Effector memory CD8-positive, alpha-beta T cell (primary cell): ENCODE measurements at regions not wholly inside any gene's neighbourhood (a gene's known extent, or its start where the extent isn't known, plus 50 kb on each side); places are given as distances from the start of the nearest gene placed in this dataset.

Source experiments
- ATAC-seq: fragments of 150-1000 bp; cut with Tn5 transposase; replicated peaks from 2 replicates; pipeline ENCODE4 v1.10.0; 2021; ENCODE audit warnings: mild to moderate bottlenecking, moderate library complexity
- DNase-seq, 3 experiments: peaks; one replicate each; pipeline ENCODE4 v3.0.0; 2021
- H3K27ac Mint-ChIP-seq, 2 donors: one replicate each; pipeline ENCODE4 v1.8.0; 2022; ENCODE audit warnings: mild to moderate bottlenecking in 2 of 2, mixed read lengths in 2 of 2, moderate library complexity in 2 of 2
- H3K27me3 Mint-ChIP-seq, 2 donors: one replicate each; pipeline ENCODE4 v1.8.0; 2022; ENCODE audit warnings: mixed read lengths in 2 of 2
- H3K36me3 Mint-ChIP-seq: one replicate; pipeline ENCODE4 v1.8.0; 2022; ENCODE audit warnings: mild to moderate bottlenecking, moderate library complexity, mixed read lengths; ENCODE audit not compliant: insufficient read depth
- H3K4me1 Mint-ChIP-seq, 2 donors: one replicate each; pipeline ENCODE4 v1.8.0; 2022; ENCODE audit warnings: low read depth in 2 of 2, mixed read lengths in 2 of 2
- H3K4me3 Mint-ChIP-seq, 2 donors: one replicate each; pipeline ENCODE4 v1.8.0; 2022; ENCODE audit warnings: mild to moderate bottlenecking in 2 of 2, mixed read lengths in 2 of 2, moderate library complexity in 2 of 2
- H3K9me3 Mint-ChIP-seq, 2 donors: one replicate each; pipeline ENCODE4 v1.8.0; 2022; ENCODE audit warnings: mixed read lengths in 2 of 2

- H3K36me3 Mint-ChIP-seq = no peaks in the 10 kb centered on the region
- ATAC-seq = no peak
- no peaks in the 10 kb centered on the region for H3K9me3 Mint-ChIP-seq
Measured at GRCh38 chr3:104735691-104736090, 631.0 kb upstream of the ALCAM start.

DNA sequence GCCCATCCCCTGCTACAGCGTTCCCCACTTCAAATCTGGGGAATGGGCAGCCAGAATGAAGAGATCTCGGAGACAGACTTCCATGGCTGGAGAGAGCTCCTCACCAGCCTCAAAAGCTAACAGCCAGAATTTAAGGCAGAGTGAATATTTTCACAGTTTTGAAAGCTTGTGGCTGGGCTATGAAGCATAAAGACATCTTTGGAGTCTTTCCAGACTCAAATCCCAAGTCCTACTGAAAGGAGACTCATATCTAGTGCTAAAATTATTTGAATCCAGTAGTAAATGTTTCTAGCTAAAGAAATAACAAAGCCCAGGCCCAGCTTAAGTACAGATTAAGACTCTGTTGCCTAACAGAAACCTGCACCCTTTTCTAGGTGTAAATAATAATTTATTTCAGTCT, 628.4 kb upstream of the ALCAM start:
- no peak for DNase-seq
- Mint-ChIP-seq H3K36me3 (no peaks in the 10 kb centered on the region), H3K27ac (no peak overlapping the region), H3K4me3 (no peak overlapping the region), H3K27me3 (no peaks in the 10 kb centered on the region), H3K4me1 (no peaks in the 10 kb centered on the region), H3K9me3 (no peaks in the 10 kb centered on the region)
- no peak for ATAC-seq

More at GRCh38 chr3:104735691-104736090, 631.0 kb upstream of the ALCAM start:
- Mint-ChIP-seq H3K4me3 (no peak overlapping the region), H3K4me1 (no peaks in the 10 kb centered on the region), H3K27me3 (no peaks in the 10 kb centered on the region), H3K27ac (no peak overlapping the region)
- no peak for DNase-seq

GRCh38 chr3:104740874-104741379, 625.8 kb upstream of the ALCAM start:
- Mint-ChIP-seq H3K27me3 (no peaks in the 10 kb centered on the region), H3K36me3 (no peaks in the 10 kb centered on the region), H3K4me3 (no peak overlapping the region), H3K27ac (no peak overlapping the region), H3K4me1 (no peaks in the 10 kb centered on the region), H3K9me3 (no peaks in the 10 kb centered on the region)
- DNase-seq = no peak
- ATAC-seq = no peak

DNA sequence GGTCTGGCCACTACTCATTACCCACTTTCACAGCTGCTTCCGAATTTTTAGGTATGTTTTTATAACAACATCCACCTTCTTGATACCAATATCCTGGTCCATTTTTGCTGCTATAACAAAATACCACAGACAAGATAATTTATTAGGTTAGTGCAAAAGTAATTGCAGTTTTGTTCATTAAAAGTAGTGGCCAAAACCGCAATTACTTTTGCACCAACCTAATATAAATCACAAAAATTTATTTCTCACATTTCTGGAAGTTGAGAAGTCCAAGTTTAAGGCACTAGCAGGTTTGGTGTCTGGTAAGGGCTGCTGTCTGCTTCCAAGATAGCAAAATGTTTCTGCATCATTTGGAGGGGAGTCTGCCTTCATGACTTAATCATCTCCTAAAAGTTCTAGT, 624.7 kb upstream of the ALCAM start:
- Mint-ChIP-seq H3K27ac (no peak overlapping the region), H3K4me1 (no peaks in the 10 kb centered on the region), H3K36me3 (no peaks in the 10 kb centered on the region), H3K4me3 (no peak overlapping the region), H3K9me3 (no peaks in the 10 kb centered on the region), H3K27me3 (no peaks in the 10 kb centered on the region)
- ATAC-seq (no peak), DNase-seq (no peak)

GRCh38 chr3:104745313-104745712, 621.4 kb upstream of the ALCAM start:
- Mint-ChIP-seq H3K27me3 (no peaks in the 10 kb centered on the region), H3K4me1 (no peaks in the 10 kb centered on the region), H3K4me3 (no peak overlapping the region), H3K9me3 (no peaks in the 10 kb centered on the region), H3K27ac (no peak overlapping the region), H3K36me3 (no peaks in the 10 kb centered on the region)
- DNase-seq (no peak), ATAC-seq (no peak)

GRCh38 chr3:104746056-104746455, 620.7 kb upstream of the ALCAM start:
- H3K9me3 Mint-ChIP-seq = no peaks in the 10 kb centered on the region
- H3K27ac Mint-ChIP-seq = no peak overlapping the region
- no peaks in the 10 kb centered on the region for H3K4me1 Mint-ChIP-seq
- no peak for DNase-seq
- no peak for ATAC-seq
- H3K36me3 Mint-ChIP-seq = no peaks in the 10 kb centered on the region
- no peak overlapping the region for H3K4me3 Mint-ChIP-seq
- H3K27me3 Mint-ChIP-seq = no peaks in the 10 kb centered on the region

DNA sequence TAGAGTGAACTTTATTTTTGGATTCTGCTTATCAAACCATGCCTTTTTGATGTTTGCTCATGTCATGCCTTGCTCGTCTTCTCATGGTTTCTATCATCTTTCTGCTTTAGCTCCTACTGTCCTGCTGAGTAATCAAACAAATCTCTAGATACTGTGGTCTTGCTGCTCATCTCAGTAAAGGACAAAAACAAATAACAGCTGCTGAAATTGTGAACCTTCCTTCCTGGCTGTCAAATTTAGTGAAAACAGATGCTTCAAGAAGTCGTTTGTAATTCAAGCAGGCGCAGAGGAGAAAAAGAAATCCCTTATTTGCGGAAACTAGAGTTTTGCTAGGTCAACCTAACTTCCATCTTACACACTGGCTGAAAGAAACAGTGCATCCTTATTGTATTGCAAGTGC, 616.1 kb upstream of the ALCAM start:
- H3K27me3 Mint-ChIP-seq = no peaks in the 10 kb centered on the region
- ATAC-seq = no peak
- H3K27ac Mint-ChIP-seq = no peak overlapping the region
- no peaks in the 10 kb centered on the region for H3K36me3 Mint-ChIP-seq
- H3K9me3 Mint-ChIP-seq = peaks cover 0 to 2% of the 10 kb centered on the region in 2 donors
- H3K4me3 Mint-ChIP-seq = no peak overlapping the region
- no peaks in the 10 kb centered on the region for H3K4me1 Mint-ChIP-seq
- no peak for DNase-seq

GRCh38 chr3:104755791-104756190, 610.9 kb upstream of the ALCAM start:
- Mint-ChIP-seq H3K36me3 (no peaks in the 10 kb centered on the region), H3K27ac (no peak overlapping the region), H3K4me3 (no peak overlapping the region), H3K9me3 (peaks cover 0 to 2% of the 10 kb centered on the region in 2 donors), H3K4me1 (no peaks in the 10 kb centered on the region), H3K27me3 (no peaks in the 10 kb centered on the region)
- ATAC-seq (no peak), DNase-seq (no peak)

DNA sequence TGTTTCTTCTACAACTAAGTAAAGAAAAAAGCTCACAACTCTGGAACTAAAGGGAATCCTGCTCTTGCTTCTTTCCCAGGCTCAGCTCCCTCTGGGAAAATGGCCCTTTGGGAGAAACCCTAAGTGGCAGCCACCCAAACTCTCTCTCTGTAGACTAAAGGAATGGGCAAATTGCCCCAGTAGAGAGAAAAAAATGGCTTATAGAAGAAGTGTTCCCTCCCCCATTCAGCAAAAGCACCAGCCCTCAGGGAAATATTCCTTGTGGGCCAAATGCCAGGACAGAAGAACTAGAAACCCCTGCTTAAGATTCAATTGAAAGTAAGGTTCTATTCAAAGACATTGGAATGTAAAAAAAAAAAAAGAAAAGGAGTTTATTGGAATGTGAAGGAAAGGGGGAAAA, 603.7 kb upstream of the ALCAM start:
- no peaks in the 10 kb centered on the region for H3K9me3 Mint-ChIP-seq
- H3K4me3 Mint-ChIP-seq = no peak overlapping the region
- H3K27me3 Mint-ChIP-seq = no peaks in the 10 kb centered on the region
- H3K36me3 Mint-ChIP-seq = no peaks in the 10 kb centered on the region
- ATAC-seq (no peak), DNase-seq (no peak)
- H3K27ac Mint-ChIP-seq = no peak overlapping the region
- H3K4me1 Mint-ChIP-seq = no peaks in the 10 kb centered on the region

DNA sequence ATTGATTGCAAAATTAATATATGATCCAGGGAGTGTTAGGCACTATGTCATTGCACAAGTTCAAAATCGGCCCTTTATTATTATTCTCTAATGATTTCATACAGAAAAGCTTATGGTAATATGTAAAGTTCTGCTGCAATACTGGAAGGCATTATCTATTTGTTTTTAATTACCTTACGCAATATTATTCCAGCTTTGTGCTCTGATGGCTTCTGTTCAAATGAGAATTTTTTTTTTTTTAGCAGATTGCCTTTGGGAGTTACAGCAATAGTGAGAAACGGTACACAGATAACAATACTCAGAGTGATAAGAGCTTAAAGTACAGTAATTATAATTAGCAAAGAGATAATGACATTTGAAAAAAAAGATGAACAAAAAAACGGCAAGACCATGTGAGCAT, 602.2 kb upstream of the ALCAM start:
- DNase-seq (no peak), ATAC-seq (no peak)
- Mint-ChIP-seq H3K4me3 (no peak overlapping the region), H3K27ac (no peak overlapping the region), H3K36me3 (no peaks in the 10 kb centered on the region), H3K4me1 (no peaks in the 10 kb centered on the region), H3K27me3 (no peaks in the 10 kb centered on the region), H3K9me3 (no peaks in the 10 kb centered on the region)

DNA sequence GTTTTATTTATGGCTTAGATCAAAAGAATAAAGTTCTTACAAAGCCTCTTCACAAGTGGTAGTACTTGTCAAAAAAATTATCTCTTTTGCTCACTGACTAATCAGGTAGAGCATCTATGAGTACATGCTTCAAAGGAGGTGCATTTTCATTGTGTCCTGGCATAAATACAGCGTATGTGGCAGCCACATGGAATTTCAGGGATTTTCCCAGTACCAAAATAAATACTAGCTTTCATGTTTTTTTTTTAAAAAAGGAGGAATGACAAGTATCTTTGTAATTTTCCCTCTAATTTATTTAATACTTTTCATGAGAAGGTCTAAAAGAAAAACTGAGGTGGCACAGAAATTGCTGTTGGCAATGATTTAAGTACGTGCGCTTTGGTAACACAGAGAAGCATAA, 597.8 kb upstream of the ALCAM start:
- Mint-ChIP-seq H3K4me3 (no peak overlapping the region), H3K27me3 (no peaks in the 10 kb centered on the region), H3K4me1 (no peaks in the 10 kb centered on the region), H3K27ac (no peak overlapping the region), H3K36me3 (no peaks in the 10 kb centered on the region), H3K9me3 (no peaks in the 10 kb centered on the region)
- ATAC-seq = no peak
- DNase-seq = no peak

- Mint-ChIP-seq H3K27ac (no peak overlapping the region), H3K9me3 (no peaks in the 10 kb centered on the region), H3K27me3 (no peaks in the 10 kb centered on the region), H3K4me1 (no peaks in the 10 kb centered on the region), H3K4me3 (no peak overlapping the region), H3K36me3 (no peaks in the 10 kb centered on the region)
- no peak for DNase-seq
- ATAC-seq = no peak
Measured at GRCh38 chr3:104779324-104779723, 587.4 kb upstream of the ALCAM start.

DNA sequence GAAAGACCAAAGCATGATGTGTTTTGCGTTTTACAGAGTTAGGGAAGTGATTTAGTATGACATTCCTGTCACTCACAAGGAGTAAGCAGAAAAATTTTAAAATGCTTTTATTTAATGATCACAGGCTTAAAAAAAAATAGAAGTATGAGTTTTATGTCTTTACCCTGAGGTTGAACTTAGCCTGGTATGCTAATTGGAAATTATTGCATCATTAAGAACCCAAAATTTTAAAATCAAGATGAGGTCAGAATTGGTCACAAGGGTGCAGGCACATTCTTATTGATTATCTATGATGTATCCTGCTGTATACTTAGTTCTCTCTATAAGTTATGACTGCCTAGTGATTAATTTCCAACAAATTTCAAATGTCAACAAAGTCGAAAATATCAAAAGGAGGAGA, 585.6 kb upstream of the ALCAM start:
- no peak overlapping the region for H3K27ac Mint-ChIP-seq
- ATAC-seq (no peak), DNase-seq (no peak)
- H3K27me3 Mint-ChIP-seq = no peaks in the 10 kb centered on the region
- no peak overlapping the region for H3K4me3 Mint-ChIP-seq
- H3K4me1 Mint-ChIP-seq = no peaks in the 10 kb centered on the region
- no peaks in the 10 kb centered on the region for H3K9me3 Mint-ChIP-seq
- H3K36me3 Mint-ChIP-seq = no peaks in the 10 kb centered on the region

GRCh38 chr3:104785947-104786346, 580.8 kb upstream of the ALCAM start:
- DNase-seq = no peak
- Mint-ChIP-seq H3K27ac (no peak overlapping the region), H3K36me3 (no peaks in the 10 kb centered on the region), H3K9me3 (no peaks in the 10 kb centered on the region), H3K4me1 (no peaks in the 10 kb centered on the region), H3K4me3 (no peak overlapping the region), H3K27me3 (no peaks in the 10 kb centered on the region)
- no peak for ATAC-seq

DNA sequence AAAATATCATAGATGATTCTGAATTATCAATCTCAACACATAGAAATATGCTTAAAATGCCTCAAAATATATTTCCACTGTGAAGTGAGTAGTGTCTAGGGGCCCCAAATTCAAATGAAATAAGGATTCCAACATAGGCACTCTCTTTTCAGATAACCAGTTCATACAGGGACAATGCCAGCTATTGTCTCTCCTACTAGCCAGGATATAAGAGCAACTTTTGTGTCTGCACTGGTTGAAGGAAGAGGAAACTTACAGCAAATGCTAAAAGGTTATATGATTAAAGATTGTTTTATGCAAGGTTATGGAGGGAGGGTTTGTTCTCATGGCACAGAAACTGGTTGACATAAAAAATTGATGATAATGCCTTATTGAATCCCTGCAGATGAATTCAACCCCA, 579.4 kb upstream of the ALCAM start:
- H3K27me3 Mint-ChIP-seq = no peaks in the 10 kb centered on the region
- ATAC-seq = no peak
- H3K36me3 Mint-ChIP-seq = no peaks in the 10 kb centered on the region
- H3K4me3 Mint-ChIP-seq = no peak overlapping the region
- no peaks in the 10 kb centered on the region for H3K9me3 Mint-ChIP-seq
- DNase-seq = no peak
- H3K4me1 Mint-ChIP-seq = no peaks in the 10 kb centered on the region
- H3K27ac Mint-ChIP-seq = no peak overlapping the region
